WERI-Rb-1 (cell line): ENCODE measurements at regions not wholly inside any gene's neighbourhood (a gene's known extent, or its start where the extent isn't known, plus 50 kb on each side); places are given as distances from the start of the nearest gene placed in this dataset.

ENCODE experiments used
- DNase-seq: peaks from one replicate; pipeline ENCODE4 v3.0.0-alpha.2; 2020
- H3K27ac ChIP-seq: fragments of 250-450 bp; sonication (Bioruptor Pico); 2 replicates; pipeline ENCODE4 v1.5.1; 2020; ENCODE audit warnings: mild to moderate bottlenecking, moderate library complexity
- H3K27me3 ChIP-seq: fragments of 250-450 bp; sonication (Bioruptor Pico); 2 replicates; pipeline ENCODE4 v1.5.1; 2021; ENCODE audit warnings: mild to moderate bottlenecking, low read depth, moderate library complexity; ENCODE audit not compliant: insufficient read depth, severe bottlenecking
- H3K36me3 ChIP-seq: fragments of 250-450 bp; sonication (Bioruptor Pico); 2 replicates; pipeline ENCODE4 v1.5.1; 2020; ENCODE audit warnings: mild to moderate bottlenecking, moderate library complexity
- H3K4me3 ChIP-seq: 2 replicates; pipeline ENCODE4 v1.5.1; 2011; ENCODE audit warnings: low read depth, mild to moderate bottlenecking, control low read depth, low read length
- H3K9me3 ChIP-seq: fragments of 250-450 bp; sonication (Bioruptor Pico); 2 replicates; pipeline ENCODE4 v1.5.1; 2021; ENCODE audit warnings: mild to moderate bottlenecking, moderate library complexity; ENCODE audit not compliant: severe bottlenecking
- CTCF ChIP-seq: IDR thresholded peaks from 2 replicates; pipeline ENCODE4 v1.5.1; 2011; ENCODE audit warnings: low read depth, mild to moderate bottlenecking, control low read depth, inconsistent platforms, low read length

DNA sequence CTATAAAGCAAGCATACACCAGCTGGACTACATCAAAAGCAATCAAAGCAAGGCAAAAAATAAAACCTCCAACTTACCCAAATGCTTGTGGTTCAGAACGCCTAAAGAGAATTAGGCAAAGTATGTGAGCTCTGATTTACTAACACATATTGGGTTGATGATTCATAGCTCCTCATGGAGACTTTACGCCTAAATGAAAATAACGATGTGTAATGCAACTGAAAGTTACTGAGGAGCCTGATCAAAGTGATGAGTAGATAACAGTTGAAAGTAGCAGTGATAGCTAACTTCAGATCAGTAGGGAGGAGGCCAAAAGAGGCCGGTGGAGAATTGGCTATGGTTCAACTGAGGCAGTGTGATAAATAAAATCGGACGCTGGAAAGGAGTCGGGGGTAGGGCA is 85.0 kb downstream of the MPP7 start:
- no peaks in the 10 kb centered on the region for H3K9me3 ChIP-seq
- TF ChIP-seq CTCF = no peak
- H3K27me3 ChIP-seq = no peaks in the 10 kb centered on the region
- H3K36me3 ChIP-seq = no peaks in the 10 kb centered on the region
- no peak for DNase-seq
- H3K4me3 ChIP-seq = no peak overlapping the region
- no peak overlapping the region for H3K27ac ChIP-seq

DNA sequence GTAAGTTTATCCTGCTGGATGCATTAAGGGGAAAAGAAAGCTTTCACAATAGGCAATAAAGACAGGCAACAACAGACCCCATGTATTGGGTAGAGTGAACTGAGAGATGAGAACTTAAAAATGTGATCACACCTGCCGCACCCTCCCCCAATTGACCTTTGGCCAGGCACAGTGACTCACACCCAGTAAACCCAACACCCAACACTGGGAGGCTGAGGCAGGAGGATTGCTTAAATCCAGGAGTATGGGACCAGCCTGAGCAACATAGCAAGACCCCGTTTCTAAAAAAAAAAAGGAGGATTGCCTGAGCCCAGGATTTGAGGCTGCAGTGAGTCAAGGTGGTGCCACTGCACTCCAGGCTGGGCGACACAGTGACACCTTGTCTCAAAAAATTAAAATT is 86.9 kb downstream of the MPP7 start:
- no peak for DNase-seq
- no peaks in the 10 kb centered on the region for H3K36me3 ChIP-seq
- H3K4me3 ChIP-seq = no peak overlapping the region
- no peak overlapping the region for H3K27ac ChIP-seq
- no peak for TF ChIP-seq CTCF
- H3K27me3 ChIP-seq = no peaks in the 10 kb centered on the region
- H3K9me3 ChIP-seq = no peaks in the 10 kb centered on the region

- Histone ChIP-seq H3K36me3 (no peaks in the 10 kb centered on the region), H3K27ac (no peak overlapping the region), H3K4me3 (no peak overlapping the region), H3K27me3 (no peaks in the 10 kb centered on the region), H3K9me3 (no peaks in the 10 kb centered on the region)
- no peak for TF ChIP-seq CTCF
- no peak for DNase-seq
Observed at GRCh38 chr10:28214219-28214618, 88.6 kb downstream of the MPP7 start.

- Histone ChIP-seq H3K4me3 (no peak overlapping the region), H3K27me3 (no peaks in the 10 kb centered on the region), H3K9me3 (no peaks in the 10 kb centered on the region), H3K27ac (no peak overlapping the region), H3K36me3 (no peaks in the 10 kb centered on the region)
- DNase-seq = no peak
- TF ChIP-seq CTCF = no peak
Observed at GRCh38 chr10:28211759-28212158, 91.1 kb downstream of the MPP7 start.

DNA sequence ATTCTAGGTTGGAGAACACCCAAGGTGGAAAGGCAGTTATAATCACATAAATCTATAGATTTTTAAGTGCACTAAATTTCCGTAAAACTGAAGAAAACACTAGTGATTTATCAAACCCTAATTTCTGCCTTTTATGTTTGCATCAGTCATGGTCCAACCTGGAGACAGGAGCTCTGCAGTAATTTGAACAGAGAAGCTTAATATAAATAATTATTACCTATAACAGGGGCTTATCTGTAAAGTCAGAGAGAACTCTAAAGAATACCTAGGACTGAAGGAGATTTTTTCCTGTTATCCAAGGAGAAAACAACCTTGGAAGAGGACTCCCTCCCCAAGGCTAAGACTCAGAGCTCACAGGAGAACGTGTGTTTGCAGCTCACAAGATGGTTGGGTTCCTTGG is 95.1 kb downstream of the MPP7 start:
- H3K27me3 ChIP-seq = no peaks in the 10 kb centered on the region
- no peak overlapping the region for H3K4me3 ChIP-seq
- H3K27ac ChIP-seq = no peak overlapping the region
- H3K36me3 ChIP-seq = no peaks in the 10 kb centered on the region
- DNase-seq = no peak
- H3K9me3 ChIP-seq = no peaks in the 10 kb centered on the region
- no peak for TF ChIP-seq CTCF

GRCh38 chr10:28202941-28203352 is 99.9 kb downstream of the MPP7 start:
- Histone ChIP-seq H3K27me3 (no peaks in the 10 kb centered on the region), H3K36me3 (no peaks in the 10 kb centered on the region), H3K27ac (no peak overlapping the region), H3K4me3 (no peak overlapping the region), H3K9me3 (no peaks in the 10 kb centered on the region)
- DNase-seq = no peak
- no peak for TF ChIP-seq CTCF
